Astrocyte (in vitro differentiated cells and primary cell): ENCODE measurements at regions not wholly inside any gene's neighbourhood (a gene's known extent, or its start where the extent isn't known, plus 50 kb on each side); places are given as distances from the start of the nearest gene placed in this dataset.
A peak's percentile ranks its signal among the peaks of the same experiment; 100 is the strongest.
"Not testable (repeated sequence)": the region's sequence is repeated elsewhere in the genome, so short reads cannot be mapped to it uniquely, and the experiment has no call there.

Source experiments
- DNase-seq: peaks from one replicate; pipeline ENCODE4 v3.0.0-alpha.2; 2010; ENCODE audit warnings: low read depth
- FAIRE-seq: peaks from 2 replicates; lab custom pipeline; 2011; peaks lifted over from hg19 to GRCh38; lab: Jason Lieb, UNC
- H2AFZ ChIP-seq: 2 replicates; pipeline ENCODE4 v1.6.0; 2012; ENCODE audit warnings: low read depth, low read length, inconsistent platforms
- H3K27ac ChIP-seq: 2 replicates; pipeline ENCODE4 v1.5.1; 2011; ENCODE audit warnings: low read depth, low read length, inconsistent platforms
- H3K27me3 ChIP-seq: 2 replicates; pipeline ENCODE4 v1.6.0; 2011; ENCODE audit warnings: low read length, inconsistent platforms; ENCODE audit not compliant: insufficient read depth
- H3K36me3 ChIP-seq: 2 replicates; pipeline ENCODE4 v1.5.1; 2011; ENCODE audit warnings: low read length, inconsistent platforms; ENCODE audit not compliant: insufficient read depth
- H3K4me1 ChIP-seq: 2 replicates; pipeline ENCODE4 v1.5.1; 2011; ENCODE audit warnings: low read length, inconsistent platforms; ENCODE audit not compliant: insufficient read depth
- H3K4me2 ChIP-seq: 2 replicates; pipeline ENCODE4 v1.6.0; 2012; ENCODE audit warnings: low read length, inconsistent platforms
- H3K4me3 ChIP-seq: 2 replicates; pipeline ENCODE4 v1.5.1; 2011; ENCODE audit warnings: low read depth, mild to moderate bottlenecking, low read length, inconsistent platforms; ENCODE audit not compliant: insufficient read depth
- H3K79me2 ChIP-seq: 2 replicates; pipeline ENCODE4 v1.6.0; 2012; ENCODE audit warnings: mild to moderate bottlenecking, low read length, inconsistent platforms; ENCODE audit not compliant: insufficient read depth
- H3K9ac ChIP-seq: 2 replicates; pipeline ENCODE4 v1.6.0; 2012; ENCODE audit warnings: mild to moderate bottlenecking, low read length, inconsistent platforms
- H3K9me3 ChIP-seq: 2 replicates; pipeline ENCODE4 v1.5.1; 2012; ENCODE audit warnings: low read depth, mild to moderate bottlenecking, low read length, inconsistent platforms; ENCODE audit not compliant: insufficient read depth
- H4K20me1 ChIP-seq: 2 replicates; pipeline ENCODE4 v1.6.0; 2012; ENCODE audit warnings: low read length, inconsistent platforms; ENCODE audit not compliant: insufficient read depth
- H3K27ac Mint-ChIP-seq: one replicate; pipeline ENCODE4 v1.8.0; 2021; ENCODE audit warnings: mild to moderate bottlenecking, mixed read lengths; ENCODE audit not compliant: unreplicated experiment
- H3K27me3 Mint-ChIP-seq: one replicate; pipeline ENCODE4 v1.8.0; 2021; ENCODE audit warnings: low read depth, mixed read lengths; ENCODE audit not compliant: unreplicated experiment
- H3K36me3 Mint-ChIP-seq: one replicate; pipeline ENCODE4 v1.8.0; 2021; ENCODE audit warnings: low read depth, mixed read lengths; ENCODE audit not compliant: unreplicated experiment
- H3K4me1 Mint-ChIP-seq: one replicate; pipeline ENCODE4 v1.8.0; 2021; ENCODE audit warnings: low read depth, mixed read lengths; ENCODE audit not compliant: unreplicated experiment
- H3K4me3 Mint-ChIP-seq: one replicate; pipeline ENCODE4 v1.8.0; 2021; ENCODE audit warnings: mild to moderate bottlenecking, moderate library complexity, mixed read lengths; ENCODE audit not compliant: unreplicated experiment
- H3K9me3 Mint-ChIP-seq: one replicate; pipeline ENCODE4 v1.8.0; 2021; ENCODE audit warnings: mild to moderate bottlenecking, mixed read lengths; ENCODE audit not compliant: unreplicated experiment

GRCh38 chr2:89537862-89538261 lies 846.4 kb downstream of the RPIA start:
- not testable (repeated sequence) for H3K4me3 Mint-ChIP-seq, H3K4me1 ChIP-seq, H3K36me3 Mint-ChIP-seq, H4K20me1 ChIP-seq, H3K4me1 Mint-ChIP-seq, H3K27me3 ChIP-seq, FAIRE-seq, H3K4me3 ChIP-seq, H3K27me3 Mint-ChIP-seq, H3K9ac ChIP-seq, H3K27ac Mint-ChIP-seq, H3K79me2 ChIP-seq, H2AFZ ChIP-seq, H3K4me2 ChIP-seq, DNase-seq, H3K27ac ChIP-seq, H3K9me3 Mint-ChIP-seq, H3K36me3 ChIP-seq, H3K9me3 ChIP-seq

DNA sequence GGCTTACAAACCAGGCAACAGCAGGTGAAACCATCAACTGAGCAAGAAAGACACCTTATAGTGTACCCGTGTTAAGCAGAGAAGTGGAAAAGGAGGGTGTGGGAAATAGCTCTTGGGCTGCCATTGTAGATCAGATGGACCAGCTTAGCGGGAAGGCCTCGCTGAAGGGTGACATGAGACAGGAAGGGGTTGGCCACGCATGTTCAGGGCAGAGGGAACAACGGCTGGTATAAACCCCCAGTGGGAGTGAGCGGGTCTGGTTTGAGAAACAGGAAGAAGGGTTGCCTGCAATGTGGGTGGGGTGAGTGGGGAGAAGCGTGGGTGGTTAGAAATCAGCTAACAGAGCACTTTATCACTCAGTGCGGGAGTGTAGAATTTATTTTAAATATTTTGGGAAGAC lies 852.6 kb downstream of the RPIA start:
- H3K27ac ChIP-seq, H2AFZ ChIP-seq, H3K4me1 Mint-ChIP-seq, H3K4me1 ChIP-seq, H3K79me2 ChIP-seq, H3K9ac ChIP-seq, H3K4me2 ChIP-seq, H3K9me3 ChIP-seq, H3K4me3 ChIP-seq, FAIRE-seq, H4K20me1 ChIP-seq, H3K36me3 ChIP-seq, DNase-seq, H3K4me3 Mint-ChIP-seq, H3K27me3 Mint-ChIP-seq, H3K27ac Mint-ChIP-seq, H3K36me3 Mint-ChIP-seq, H3K27me3 ChIP-seq, H3K9me3 Mint-ChIP-seq: not testable (repeated sequence)

- H3K4me3 Mint-ChIP-seq, DNase-seq, FAIRE-seq, H4K20me1 ChIP-seq, H3K4me1 ChIP-seq, H3K36me3 ChIP-seq, H3K36me3 Mint-ChIP-seq, H3K27me3 ChIP-seq, H3K27me3 Mint-ChIP-seq, H3K4me2 ChIP-seq, H3K9me3 Mint-ChIP-seq, H2AFZ ChIP-seq, H3K27ac Mint-ChIP-seq, H3K79me2 ChIP-seq, H3K9ac ChIP-seq, H3K4me1 Mint-ChIP-seq, H3K4me3 ChIP-seq, H3K9me3 ChIP-seq, H3K27ac ChIP-seq: not testable (repeated sequence)
Measured at GRCh38 chr2:89579154-89579553, 887.7 kb downstream of the RPIA start.

GRCh38 chr2:89582816-89583215 lies 891.3 kb downstream of the RPIA start:
- H3K4me3 Mint-ChIP-seq, H3K27ac Mint-ChIP-seq, H3K36me3 Mint-ChIP-seq, H3K27me3 Mint-ChIP-seq, H3K4me1 Mint-ChIP-seq, H4K20me1 ChIP-seq, DNase-seq, H3K79me2 ChIP-seq, FAIRE-seq, H2AFZ ChIP-seq, H3K4me1 ChIP-seq, H3K9me3 ChIP-seq, H3K9ac ChIP-seq, H3K4me2 ChIP-seq, H3K27me3 ChIP-seq, H3K9me3 Mint-ChIP-seq, H3K4me3 ChIP-seq, H3K36me3 ChIP-seq: not testable (repeated sequence)
- H3K27ac ChIP-seq = peak overlapping the region; percentile 42

DNA sequence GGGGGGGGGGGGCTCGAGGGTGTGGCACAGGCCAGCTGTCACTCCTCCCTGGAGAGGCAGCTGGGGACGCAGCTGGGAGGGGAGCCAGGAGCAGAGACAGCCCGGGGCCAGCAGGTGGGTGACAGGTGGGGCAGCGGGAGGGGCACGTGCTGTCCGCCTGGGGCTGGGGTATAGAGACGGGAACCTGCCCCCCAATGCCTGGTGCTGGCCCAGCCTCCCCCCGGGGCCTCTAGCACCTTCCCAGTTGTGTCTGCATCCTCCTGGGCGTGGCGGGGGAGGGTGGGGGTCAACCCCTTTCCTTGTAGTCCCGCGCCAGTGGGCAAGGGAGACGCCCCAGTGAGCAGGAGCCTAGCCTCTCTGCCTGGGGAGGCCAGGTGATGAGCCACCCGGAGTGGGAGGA lies 892.6 kb downstream of the RPIA start:
- not testable (repeated sequence) for H3K9me3 ChIP-seq, H3K9me3 Mint-ChIP-seq

GRCh38 chr2:89584868-89585557 lies 893.5 kb downstream of the RPIA start:
- not testable (repeated sequence) for DNase-seq, H3K79me2 ChIP-seq, FAIRE-seq, H3K27ac Mint-ChIP-seq, H3K36me3 ChIP-seq, H3K36me3 Mint-ChIP-seq, H3K9me3 Mint-ChIP-seq, H3K27ac ChIP-seq, H2AFZ ChIP-seq, H3K27me3 Mint-ChIP-seq, H3K4me3 Mint-ChIP-seq, H4K20me1 ChIP-seq, H3K9me3 ChIP-seq, H3K4me1 ChIP-seq, H3K27me3 ChIP-seq, H3K4me1 Mint-ChIP-seq
- peak overlapping the region; percentile 58 for H3K4me2 ChIP-seq
- peak overlapping the region; percentile 61 for H3K9ac ChIP-seq
- peak overlapping the region; percentile 17 for H3K4me3 ChIP-seq

More for the DNA sequence above, 892.6 kb downstream of the RPIA start:
- H3K4me3 ChIP-seq, H3K27me3 ChIP-seq, H3K27ac ChIP-seq, H3K36me3 Mint-ChIP-seq, H3K79me2 ChIP-seq, H4K20me1 ChIP-seq, H3K4me1 Mint-ChIP-seq, H3K27me3 Mint-ChIP-seq, H3K4me2 ChIP-seq, H3K9ac ChIP-seq, DNase-seq, H3K27ac Mint-ChIP-seq, H3K36me3 ChIP-seq, FAIRE-seq, H3K4me1 ChIP-seq, H2AFZ ChIP-seq, H3K4me3 Mint-ChIP-seq: not testable (repeated sequence)
